NCI-H1930 (cell line): ENCODE measurements at regions not wholly inside any gene's neighbourhood (a gene's known extent, or its start where the extent isn't known, plus 50 kb on each side); places are given as distances from the start of the nearest gene placed in this dataset.
A peak's percentile ranks its signal among the peaks of the same experiment; 100 is the strongest.
"Not testable (repeated sequence)": the region's sequence is repeated elsewhere in the genome, so short reads cannot be mapped to it uniquely, and the experiment has no call there.

Experiments used
- DNase-seq, 2 experiments: peaks; one replicate each; lab custom pipeline; 2025; lab: John Stamatoyannopoulos, UW

GRCh38 chr10:106078895-106079576 lies 1085.5 kb downstream of the SORCS1 start:
- no peak for DNase-seq

- DNase-seq: no peak
Measured at GRCh38 chr10:106076496-106076895, 1088.0 kb downstream of the SORCS1 start.

- peak; percentile 39 to 55 for DNase-seq
Measured at GRCh38 chr10:106053061-106053460, 1111.4 kb downstream of the SORCS1 start.

- DNase-seq: no peak
Measured at GRCh38 chr10:106044503-106044902, 1120.0 kb downstream of the SORCS1 start.

- DNase-seq: no peak
Measured at GRCh38 chr10:106043863-106044262, 1120.6 kb downstream of the SORCS1 start.

GRCh38 chr10:106038246-106038645 lies 1126.3 kb downstream of the SORCS1 start:
- no peak for DNase-seq

GRCh38 chr10:106033065-106033464 lies 1131.4 kb downstream of the SORCS1 start:
- no peak for DNase-seq

GRCh38 chr10:106032450-106033002 lies 1132.0 kb downstream of the SORCS1 start:
- DNase-seq: no peak

- no peak for DNase-seq
Measured at GRCh38 chr10:106027240-106027639, 1137.3 kb downstream of the SORCS1 start.

- DNase-seq: no peak
Measured at GRCh38 chr10:106025208-106025811, 1139.2 kb downstream of the SORCS1 start.

GRCh38 chr10:106023329-106023728 lies 1141.2 kb downstream of the SORCS1 start:
- no peak for DNase-seq

GRCh38 chr10:106019559-106019958 lies 1144.9 kb downstream of the SORCS1 start:
- not testable (repeated sequence) for DNase-seq

GRCh38 chr10:106015369-106016199 lies 1148.9 kb downstream of the SORCS1 start:
- not testable (repeated sequence) for DNase-seq

GRCh38 chr10:106011250-106011649 lies 1153.3 kb downstream of the SORCS1 start:
- DNase-seq: no peak

GRCh38 chr10:106000721-106001120 lies 1163.8 kb downstream of the SORCS1 start:
- DNase-seq: no peak

- no peak for DNase-seq
Measured at GRCh38 chr10:105993609-105994008, 1170.9 kb downstream of the SORCS1 start.

- DNase-seq: no peak
Measured at GRCh38 chr10:105992928-105993327, 1171.6 kb downstream of the SORCS1 start.

- no peak for DNase-seq
Measured at GRCh38 chr10:105990529-105990928, 1174.0 kb downstream of the SORCS1 start.

GRCh38 chr10:105989995-105990394 lies 1174.5 kb downstream of the SORCS1 start:
- DNase-seq: no peak

- DNase-seq: no peak
Measured at GRCh38 chr10:105988848-105989247, 1175.7 kb downstream of the SORCS1 start.

- no peak for DNase-seq
Measured at GRCh38 chr10:105986912-105987635, 1177.4 kb downstream of the SORCS1 start.

GRCh38 chr10:105986486-105986885 lies 1178.0 kb downstream of the SORCS1 start:
- no peak for DNase-seq
